ENCODE measurements at regions not wholly inside any gene's neighbourhood (a gene's known extent, or its start where the extent isn't known, plus 50 kb on each side); places are given as distances from the start of the nearest gene placed in this dataset.

GRCh38 chr3:71849681-71850080 lies 64.7 kb upstream of the PROK2 start:
- no peaks in the 10 kb centered on the region for H3K9me3 Mint-ChIP-seq
- H3K4me1 Mint-ChIP-seq: no peaks in the 10 kb centered on the region
- ATAC-seq (replicated peaks): no peak
- H3K27ac Mint-ChIP-seq: no peak overlapping the region
- no peaks in the 10 kb centered on the region for H3K36me3 Mint-ChIP-seq (ENCODE audit: low read depth)
- H3K27me3 Mint-ChIP-seq: peaks cover 6% of the 10 kb centered on the region
- no peak overlapping the region for H3K4me3 Mint-ChIP-seq

GRCh38 chr3:71847794-71848193 lies 62.8 kb upstream of the PROK2 start:
- H3K36me3 Mint-ChIP-seq (ENCODE audit: low read depth): no peaks in the 10 kb centered on the region
- H3K9me3 Mint-ChIP-seq: no peaks in the 10 kb centered on the region
- no peak overlapping the region for H3K27ac Mint-ChIP-seq
- ATAC-seq (replicated peaks): no peak
- H3K4me3 Mint-ChIP-seq: no peak overlapping the region
- H3K27me3 Mint-ChIP-seq: peaks cover 14% of the 10 kb centered on the region
- no peaks in the 10 kb centered on the region for H3K4me1 Mint-ChIP-seq

GRCh38 chr3:71846185-71846584 lies 61.2 kb upstream of the PROK2 start:
- Mint-ChIP-seq H3K27me3 (peaks cover 14% of the 10 kb centered on the region), H3K4me3 (no peak overlapping the region), H3K36me3 (ENCODE audit: low read depth) (no peaks in the 10 kb centered on the region), H3K4me1 (no peaks in the 10 kb centered on the region), H3K9me3 (no peaks in the 10 kb centered on the region), H3K27ac (no peak overlapping the region)
- no peak for ATAC-seq (replicated peaks)

- Mint-ChIP-seq H3K4me3 (no peak overlapping the region), H3K36me3 (ENCODE audit: low read depth) (no peaks in the 10 kb centered on the region), H3K27me3 (peaks cover 15% of the 10 kb centered on the region), H3K27ac (no peak overlapping the region), H3K9me3 (no peaks in the 10 kb centered on the region), H3K4me1 (no peaks in the 10 kb centered on the region)
- ATAC-seq (replicated peaks): no peak
These were observed 58.1 kb upstream of the PROK2 start for GRCh38 chr3:71843071-71843470.

GRCh38 chr3:71838406-71838805 lies 53.5 kb upstream of the PROK2 start:
- Mint-ChIP-seq H3K27ac (no peak overlapping the region), H3K27me3 (peaks cover 4% of the 10 kb centered on the region), H3K36me3 (ENCODE audit: low read depth) (no peaks in the 10 kb centered on the region), H3K4me3 (no peak overlapping the region), H3K4me1 (no peaks in the 10 kb centered on the region), H3K9me3 (no peaks in the 10 kb centered on the region)
- ATAC-seq (replicated peaks): no peak

Measured in activated T-helper 17 cell treated with anti-CD3 and anti-CD28 coated beads, Interleukin-2, amount 50 U/mL, for 72 hours (primary cell).